Adrenal gland (tissue), 9 donors: ENCODE measurements at regions not wholly inside any gene's neighbourhood (a gene's known extent, or its start where the extent isn't known, plus 50 kb on each side); places are given as distances from the start of the nearest gene placed in this dataset.
A peak's percentile ranks its signal among the peaks of the same experiment; 100 is the strongest.

ENCODE experiments used
- DNase-seq, 7 donors: peaks; one replicate each; pipeline ENCODE4 v3.0.0-alpha.2; 2019 to 2020
- H3K27ac ChIP-seq, 5 donors: fragments of 200-600 bp; sonication (generic) in 4 of 5; 1 replicate in 3 of 5; 2 replicates in 2 of 5; pipeline versions ENCODE4 v1.5.1 to v1.8.0; 2016 to 2020; ENCODE audit warnings: mild to moderate bottlenecking in 1 of 5
- H3K27me3 ChIP-seq: fragments of 200-600 bp; 2 replicates; pipeline ENCODE4 v1.8.0; 2021
- H3K36me3 ChIP-seq, 2 donors: fragments of 200-600 bp; replicated peaks in 1 of 2; 1 replicate in 1 of 2; 2 replicates in 1 of 2; pipeline versions ENCODE4 v1.5.1 to v1.8.0; 2018 to 2022
- H3K4me1 ChIP-seq, 2 donors: fragments of 200-600 bp; replicated peaks in 1 of 2; 1 replicate in 1 of 2; 2 replicates in 1 of 2; pipeline versions ENCODE4 v1.5.1 to v1.8.0; 2018 to 2021
- H3K4me3 ChIP-seq, 4 donors: fragments of 200-600 bp; sonication (generic) in 3 of 4; one replicate each; pipeline ENCODE4 v1.5.1; 2016 to 2018
- H3K9me3 ChIP-seq, 3 donors: fragments of 200-600 bp; sonication (generic) in 1 of 3; replicated peaks in 1 of 3; 1 replicate in 2 of 3; 2 replicates in 1 of 3; pipeline versions ENCODE4 v1.5.1 to v1.8.0; 2016 to 2021
- POLR2A ChIP-seq, 2 donors: fragments of 450-650 bp; IDR thresholded peaks; one replicate each; pipeline ENCODE4 v1.6.1; 2017; ENCODE audit warnings: antibody characterized with exemption in 2 of 2, mild to moderate bottlenecking in 2 of 2, moderate library complexity in 1 of 2
- WGBS, 4 donors: extraction: QIAGEN DNeasy Blood & Tissue Kit in 2 of 4; methylation state at CpG; one replicate each; pipeline versions ENCODE4 v1.1.5 to v1.1.7; 2013 to 2017; 5-methylcytosine and 5-hydroxymethylcytosine counted together
- intact Hi-C, 2 donors: fragments of 100-400 bp; cut with DNase I; formaldehyde crosslinking; loops; one replicate each; pipeline versions ENCODE4 v1.14.1 to v1.15.0; 2022 to 2023
- TF ChIP-seq, protein P1 (sequence below), 6 experiments: fragments of 450-650 bp in 4 of 6; fragments of 200-600 bp in 2 of 6; sonication (generic) in 1 of 6; IDR thresholded peaks; 1 replicate in 5 of 6; 2 replicates in 1 of 6; pipeline versions ENCODE4 v1.5.1 to v1.8.0; 2016 to 2021; ENCODE audit warnings: antibody characterized with exemption in 6 of 6, mild to moderate bottlenecking in 2 of 6, moderate library complexity in 1 of 6
- donor health status: healthy with polysubstance abuse.
- donor health status: Bipolar disorder and iron deficiency.
- donor health status: DM: yes; HTN: yes; CAD: no.
- donor health status: DM: no; HTN: no; CAD: no.
- donor health status: DM: no; HTN: no; CAD: no.

DNA sequence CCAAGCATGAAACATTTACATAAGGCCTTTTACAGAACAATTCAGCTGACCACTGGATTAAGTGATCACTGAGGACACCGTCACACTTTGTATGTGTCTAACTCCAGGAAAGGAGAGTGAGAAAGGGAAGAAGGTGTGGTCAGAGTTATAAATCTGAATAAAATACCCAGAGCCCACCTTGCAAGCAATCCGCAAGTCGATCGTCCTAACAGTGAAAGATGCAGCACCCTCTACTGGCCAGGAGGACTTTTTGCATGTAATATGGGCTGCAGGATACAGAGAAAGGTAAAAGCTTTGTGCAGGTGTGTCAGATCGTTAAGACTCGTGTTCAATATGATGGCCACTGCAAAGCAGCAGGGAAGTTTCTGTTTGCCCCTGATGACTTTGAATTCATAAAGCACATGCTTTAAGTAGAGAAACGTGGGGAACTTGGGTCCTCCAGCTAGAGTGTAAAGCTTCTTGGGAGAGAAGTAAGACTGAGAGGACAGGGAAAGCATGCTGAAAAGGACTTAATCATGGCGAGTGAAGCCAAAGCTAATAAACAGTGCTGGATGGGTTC lies 68.5 kb upstream of the BMPER start:
- Histone ChIP-seq H3K9me3 (no peaks in the 10 kb centered on the region), H3K27me3 (peaks cover 6% of the 10 kb centered on the region), H3K27ac (no peak overlapping the region), H3K4me1 (peaks cover 2 to 8% of the 10 kb centered on the region in 2 donors), H3K36me3 (no peaks in the 10 kb centered on the region), H3K4me3 (no peak overlapping the region)
- 83 to 89% (median 88%) methylated on average over 8 of the region's 8 CpGs for WGBS, 4 donors
- DNase-seq: no peak
- intact Hi-C loops: no loop called here
- TF ChIP-seq POLR2A (IDR thresholded peaks at IDR 0.05): no peak
- TF ChIP-seq, protein P1, sequence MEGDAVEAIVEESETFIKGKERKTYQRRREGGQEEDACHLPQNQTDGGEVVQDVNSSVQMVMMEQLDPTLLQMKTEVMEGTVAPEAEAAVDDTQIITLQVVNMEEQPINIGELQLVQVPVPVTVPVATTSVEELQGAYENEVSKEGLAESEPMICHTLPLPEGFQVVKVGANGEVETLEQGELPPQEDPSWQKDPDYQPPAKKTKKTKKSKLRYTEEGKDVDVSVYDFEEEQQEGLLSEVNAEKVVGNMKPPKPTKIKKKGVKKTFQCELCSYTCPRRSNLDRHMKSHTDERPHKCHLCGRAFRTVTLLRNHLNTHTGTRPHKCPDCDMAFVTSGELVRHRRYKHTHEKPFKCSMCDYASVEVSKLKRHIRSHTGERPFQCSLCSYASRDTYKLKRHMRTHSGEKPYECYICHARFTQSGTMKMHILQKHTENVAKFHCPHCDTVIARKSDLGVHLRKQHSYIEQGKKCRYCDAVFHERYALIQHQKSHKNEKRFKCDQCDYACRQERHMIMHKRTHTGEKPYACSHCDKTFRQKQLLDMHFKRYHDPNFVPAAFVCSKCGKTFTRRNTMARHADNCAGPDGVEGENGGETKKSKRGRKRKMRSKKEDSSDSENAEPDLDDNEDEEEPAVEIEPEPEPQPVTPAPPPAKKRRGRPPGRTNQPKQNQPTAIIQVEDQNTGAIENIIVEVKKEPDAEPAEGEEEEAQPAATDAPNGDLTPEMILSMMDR (IDR thresholded peaks at IDR 0.05): no peak

DNA sequence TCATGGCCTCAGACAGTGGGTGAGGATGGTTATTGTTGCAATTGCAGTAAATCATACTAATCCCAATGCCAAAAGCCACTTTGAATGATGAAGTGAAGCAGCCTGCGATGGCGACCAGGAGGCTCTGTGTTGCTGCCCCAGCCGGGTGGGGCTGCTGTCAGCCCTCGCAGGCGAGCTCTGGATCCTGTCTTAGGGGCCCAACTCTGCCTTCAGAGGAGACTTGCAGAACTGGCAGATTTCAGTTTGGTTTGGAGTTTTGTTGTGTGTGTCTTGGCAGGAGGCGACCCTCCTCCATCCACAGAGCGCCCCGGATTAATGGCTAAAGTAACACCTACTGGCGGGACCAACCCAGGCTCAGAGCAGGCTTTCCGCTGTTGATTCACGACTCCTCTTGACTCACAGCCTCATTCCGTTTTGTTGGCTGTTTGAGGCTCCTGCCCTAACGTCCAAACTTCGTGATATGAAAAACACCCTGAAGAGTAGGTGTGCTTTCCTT lies 67.9 kb upstream of the BMPER start:
- peaks cover 6% of the 10 kb centered on the region for H3K27me3 ChIP-seq
- intact Hi-C loops: no loop called here
- no peak overlapping the region for H3K4me3 ChIP-seq
- no peaks in the 10 kb centered on the region for H3K9me3 ChIP-seq
- DNase-seq: no peak
- H3K27ac ChIP-seq: no peak overlapping the region
- peaks cover 2 to 13% of the 10 kb centered on the region in 2 donors for H3K4me1 ChIP-seq
- H3K36me3 ChIP-seq: no peaks in the 10 kb centered on the region
- no peak for TF ChIP-seq POLR2A (IDR thresholded peaks at IDR 0.05)
- 74 to 85% (median 76%) methylated on average over 10 to 14 of the region's 14 CpGs for WGBS, 4 donors

DNA sequence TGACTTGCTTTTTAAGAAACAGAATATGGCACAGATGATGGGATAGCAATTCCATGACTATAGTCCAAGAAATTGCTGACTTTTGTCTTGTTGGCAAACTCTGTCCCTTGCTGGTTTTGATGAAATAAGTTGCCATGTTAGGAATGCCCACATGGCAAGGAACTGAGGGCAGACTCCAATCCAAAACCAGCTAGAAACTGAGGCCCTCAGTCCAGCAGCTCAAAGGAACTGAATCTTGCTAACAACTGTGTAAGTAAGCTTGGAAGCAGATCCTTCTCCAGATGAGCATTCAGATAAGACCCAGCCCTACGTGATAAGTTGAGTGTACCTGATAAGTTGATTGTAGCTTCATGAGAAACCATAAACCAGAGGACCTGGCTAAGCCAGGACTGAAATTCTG lies 64.3 kb upstream of the BMPER start:
- H3K27me3 ChIP-seq: peaks cover 6% of the 10 kb centered on the region

DNA sequence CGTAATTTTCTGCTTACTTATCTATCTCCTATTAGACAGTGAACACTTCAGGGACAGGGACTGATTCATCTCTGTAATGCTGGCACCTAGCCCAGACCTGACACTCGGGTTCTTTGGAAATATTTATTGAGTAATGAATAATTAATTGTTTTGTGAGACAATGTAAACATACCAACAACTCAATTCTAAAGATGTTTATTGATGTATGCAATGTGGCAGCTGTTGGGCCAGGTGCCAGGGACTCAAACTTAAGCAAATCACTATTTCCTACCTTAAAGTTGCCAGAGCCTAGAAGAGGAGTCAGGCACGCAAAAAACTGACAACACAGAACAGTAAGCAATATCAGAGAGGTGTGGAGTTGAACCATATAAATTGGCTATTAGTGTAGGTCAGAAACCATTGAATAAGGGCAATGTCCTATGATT lies 63.6 kb upstream of the BMPER start:
- H3K4me1 ChIP-seq: peaks cover 2 to 13% of the 10 kb centered on the region in 2 donors
- TF ChIP-seq, protein P1 (IDR thresholded peaks at IDR 0.05): no peak
- TF ChIP-seq POLR2A (IDR thresholded peaks at IDR 0.05): no peak
- H3K27ac ChIP-seq: no peak overlapping the region
- H3K27me3 ChIP-seq: peaks cover 6% of the 10 kb centered on the region
- no peaks in the 10 kb centered on the region for H3K36me3 ChIP-seq
- peak; percentile 68 to 88 (median 76) for DNase-seq
- intact Hi-C loops: no loop called here
- WGBS, 4 donors: 20 to 26% (median 22%) methylated on average over 3 of the region's 3 CpGs
- no peaks in the 10 kb centered on the region for H3K9me3 ChIP-seq
- H3K4me3 ChIP-seq: no peak overlapping the region

More for the DNA sequence above, 64.3 kb upstream of the BMPER start:
- 52 to 83% (median 68%) methylated on average over 1 of the region's 1 CpG for WGBS, 4 donors
- Histone ChIP-seq H3K4me3 (no peak overlapping the region), H3K36me3 (no peaks in the 10 kb centered on the region), H3K9me3 (no peaks in the 10 kb centered on the region), H3K27ac (no peak overlapping the region), H3K4me1 (peaks cover 2 to 13% of the 10 kb centered on the region in 2 donors)
- TF ChIP-seq, protein P1 (IDR thresholded peaks at IDR 0.05): no peak
- no peak for TF ChIP-seq POLR2A (IDR thresholded peaks at IDR 0.05)
- no peak for DNase-seq
- intact Hi-C loops: no loop called here

DNA sequence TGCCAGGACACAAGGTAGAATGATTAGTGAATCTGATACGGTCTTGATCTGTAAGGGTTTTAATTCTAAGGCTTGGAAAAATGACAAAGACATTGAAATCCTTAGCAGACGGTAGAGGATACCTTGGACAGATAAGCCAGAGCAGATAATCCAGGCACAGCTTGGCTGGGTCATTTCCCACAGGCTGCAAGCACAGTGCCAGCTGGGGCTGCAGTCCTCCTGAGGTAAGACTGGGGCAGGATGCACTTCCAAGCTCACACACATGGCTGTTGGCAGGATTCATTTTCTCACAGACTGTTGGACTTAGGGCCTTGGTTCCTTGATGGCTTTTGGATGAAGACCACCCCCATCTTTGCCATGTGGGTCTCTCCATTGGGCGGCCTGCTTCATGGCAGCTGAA lies 63.2 kb upstream of the BMPER start:
- DNase-seq: peak in 3 of 7 donors; percentile 18
- peaks cover 6% of the 10 kb centered on the region for H3K27me3 ChIP-seq
- 53 to 62% (median 57%) methylated on average over 3 of the region's 3 CpGs for WGBS, 4 donors
- peaks cover 2 to 13% of the 10 kb centered on the region in 2 donors for H3K4me1 ChIP-seq
- intact Hi-C loops: no loop called here
- no peaks in the 10 kb centered on the region for H3K36me3 ChIP-seq
- no peak overlapping the region for H3K4me3 ChIP-seq
- TF ChIP-seq, protein P1 (IDR thresholded peaks at IDR 0.05): no peak
- no peak for TF ChIP-seq POLR2A (IDR thresholded peaks at IDR 0.05)
- H3K27ac ChIP-seq: no peak overlapping the region
- no peaks in the 10 kb centered on the region for H3K9me3 ChIP-seq
